WTC11 (cell line): ENCODE measurements at regions not wholly inside any gene's neighbourhood (a gene's known extent, or its start where the extent isn't known, plus 50 kb on each side); places are given as distances from the start of the nearest gene placed in this dataset.

Experiments used
- ATAC-seq: fragments of 200-7000 bp; cut with Tn5 transposase; 2 replicates; pipeline ENCODE4 v1.10.0; 2021; ENCODE audit warnings: mild to moderate bottlenecking, moderate library complexity
- CTCF ChIA-PET: fragments of 300-600 bp; sonication (Branson Sonifier 250); formaldehyde crosslinking; loops from one replicate; lab custom pipeline; 2021; ENCODE audit warnings: antibody characterized with exemption; lab: Charles Lee
- POLR2A ChIA-PET: fragments of 350-600 bp; sonication (Branson Sonifier 250); formaldehyde crosslinking; loops from one replicate; lab custom pipeline; 2021; ENCODE audit warnings: antibody characterized with exemption; lab: Charles Lee
- DNase-seq: peaks from one replicate; pipeline ENCODE4 v3.0.0; 2021; ENCODE audit warnings: low spot score
- H3K27ac Mint-ChIP-seq: 2 replicates; pipeline ENCODE4 v1.8.0; 2021; ENCODE audit warnings: mixed read lengths
- H3K27me3 Mint-ChIP-seq: 2 replicates; pipeline ENCODE4 v1.8.0; 2021; ENCODE audit warnings: low read depth, mild to moderate bottlenecking, moderate library complexity, mixed read lengths
- H3K36me3 Mint-ChIP-seq: 2 replicates; pipeline ENCODE4 v1.8.0; 2021; ENCODE audit warnings: mixed read lengths
- H3K4me1 Mint-ChIP-seq: 2 replicates; pipeline ENCODE4 v1.8.0; 2022; ENCODE audit warnings: mixed read lengths
- H3K4me3 Mint-ChIP-seq: 2 replicates; pipeline ENCODE4 v1.8.0; 2021; ENCODE audit warnings: mild to moderate bottlenecking, moderate library complexity, mixed read lengths
- H3K9me3 Mint-ChIP-seq: 2 replicates; pipeline ENCODE4 v1.8.0; 2021; ENCODE audit warnings: mixed read lengths
- EMX1 ChIP-seq: fragments of 250-450 bp; sonication (Bioruptor Pico); IDR thresholded peaks from 2 replicates; pipeline ENCODE4 v1.8.0; 2021; ENCODE audit warnings: mild to moderate bottlenecking
- FOXK1 ChIP-seq: sonication (generic); formaldehyde crosslinking; IDR thresholded peaks from 2 replicates; pipeline ENCODE4 v1.8.0; 2022; ENCODE audit warnings: mild to moderate bottlenecking, moderate library complexity, missing genetic modification reagents
- IRF2 ChIP-seq: sonication (generic); formaldehyde crosslinking; IDR thresholded peaks from 2 replicates; pipeline ENCODE4 v1.8.0; 2022; ENCODE audit warnings: low read depth, missing genetic modification reagents, borderline replicate concordance
- JAZF1 ChIP-seq: fragments of 250-450 bp; sonication (Bioruptor Pico); IDR thresholded peaks from 2 replicates; pipeline ENCODE4 v1.9.0; 2021; ENCODE audit warnings: moderate library complexity, mild to moderate bottlenecking, inconsistent platforms
- JUN ChIP-seq: sonication (generic); formaldehyde crosslinking; IDR thresholded peaks from 2 replicates; pipeline ENCODE4 v1.8.0; 2023; ENCODE audit warnings: mild to moderate bottlenecking, missing genetic modification reagents
- MXD4 ChIP-seq: fragments of 250-450 bp; sonication (Bioruptor Pico); IDR thresholded peaks from 2 replicates; pipeline ENCODE4 v1.8.0; 2021; ENCODE audit warnings: mild to moderate bottlenecking, moderate library complexity, borderline replicate concordance
- NFE2L1 ChIP-seq: sonication (generic); formaldehyde crosslinking; IDR thresholded peaks from 2 replicates; pipeline ENCODE4 v1.8.1; 2023; ENCODE audit warnings: missing genetic modification reagents
- RELA ChIP-seq: sonication (generic); formaldehyde crosslinking; IDR thresholded peaks from 2 replicates; pipeline ENCODE4 v1.8.1; 2022; ENCODE audit warnings: missing genetic modification reagents, mild to moderate bottlenecking, borderline replicate concordance
- RORB ChIP-seq: fragments of 250-450 bp; sonication (Bioruptor Pico); IDR thresholded peaks from 2 replicates; pipeline ENCODE4 v1.9.0; 2021; ENCODE audit warnings: mild to moderate bottlenecking
- SP1 ChIP-seq: sonication (generic); formaldehyde crosslinking; conservative IDR thresholded peaks from 2 replicates; pipeline ENCODE4 v1.8.1; 2022; ENCODE audit warnings: missing genetic modification reagents
- TCF7 ChIP-seq: sonication (generic); formaldehyde crosslinking; IDR thresholded peaks from 2 replicates; pipeline ENCODE4 v1.8.0; 2022; ENCODE audit warnings: mild to moderate bottlenecking, low read depth, missing genetic modification reagents, moderate library complexity
- TEAD1 ChIP-seq: sonication (generic); formaldehyde crosslinking; IDR thresholded peaks from 2 replicates; pipeline ENCODE4 v1.8.0; 2022; ENCODE audit warnings: mild to moderate bottlenecking, missing genetic modification reagents
- TP53 ChIP-seq: sonication (generic); formaldehyde crosslinking; IDR thresholded peaks from 2 replicates; pipeline ENCODE4 v1.8.1; 2023; ENCODE audit warnings: mild to moderate bottlenecking, missing genetic modification reagents
- ZBTB21 ChIP-seq: sonication (generic); formaldehyde crosslinking; IDR thresholded peaks from 2 replicates; pipeline ENCODE4 v1.8.1; 2023; ENCODE audit warnings: mild to moderate bottlenecking, missing genetic modification reagents, borderline replicate concordance
- ZNF138 ChIP-seq: sonication (generic); formaldehyde crosslinking; conservative IDR thresholded peaks from 2 replicates; pipeline ENCODE4 v1.8.1; 2022; ENCODE audit warnings: mild to moderate bottlenecking, moderate library complexity, missing genetic modification reagents
- ZNF396 ChIP-seq: fragments of 250-450 bp; sonication (Bioruptor Pico); IDR thresholded peaks from 2 replicates; pipeline ENCODE4 v1.8.0; 2021; ENCODE audit warnings: mild to moderate bottlenecking, moderate library complexity, borderline replicate concordance
- ZNF671 ChIP-seq: fragments of 250-450 bp; sonication (Bioruptor Pico); IDR thresholded peaks from 2 replicates; pipeline ENCODE4 v1.8.0; 2021; ENCODE audit warnings: mild to moderate bottlenecking
- TF ChIP-seq, protein P1 (sequence below): sonication (generic); formaldehyde crosslinking; IDR thresholded peaks from 2 replicates; pipeline ENCODE4 v1.8.0; 2023; ENCODE audit warnings: mild to moderate bottlenecking, missing genetic modification reagents
- TF ChIP-seq, protein P2 (sequence below): sonication (generic); formaldehyde crosslinking; IDR thresholded peaks from 2 replicates; pipeline ENCODE4 v1.8.1; 2022; ENCODE audit warnings: mild to moderate bottlenecking, moderate library complexity, missing genetic modification reagents
- TF ChIP-seq, protein P3 (sequence below): fragments of 250-450 bp; sonication (Bioruptor Pico); IDR thresholded peaks from 2 replicates; pipeline ENCODE4 v1.8.0; 2021; ENCODE audit warnings: mild to moderate bottlenecking
- TF ChIP-seq, protein P4 (sequence below): sonication (generic); formaldehyde crosslinking; IDR thresholded peaks from 2 replicates; pipeline ENCODE4 v1.8.1; 2023; ENCODE audit warnings: mild to moderate bottlenecking, missing genetic modification reagents, moderate library complexity
- TF ChIP-seq, protein P5 (sequence below): sonication (generic); formaldehyde crosslinking; IDR thresholded peaks from 2 replicates; pipeline ENCODE4 v1.8.1; 2022; ENCODE audit warnings: low read depth, missing genetic modification reagents, borderline replicate concordance
- TF ChIP-seq, protein P6 (sequence below): sonication (generic); formaldehyde crosslinking; IDR thresholded peaks from 2 replicates; pipeline ENCODE4 v1.8.1; 2022; ENCODE audit warnings: missing genetic modification reagents, borderline replicate concordance
- TF ChIP-seq, protein P7 (sequence below): fragments of 200-600 bp; IDR thresholded peaks from 2 replicates; pipeline ENCODE4 v1.8.0; 2022; ENCODE audit warnings: antibody characterized with exemption
- TF ChIP-seq, protein P8 (sequence below): sonication (generic); formaldehyde crosslinking; conservative IDR thresholded peaks from 2 replicates; pipeline ENCODE4 v1.8.1; 2022; ENCODE audit warnings: mild to moderate bottlenecking, missing genetic modification reagents

DNA sequence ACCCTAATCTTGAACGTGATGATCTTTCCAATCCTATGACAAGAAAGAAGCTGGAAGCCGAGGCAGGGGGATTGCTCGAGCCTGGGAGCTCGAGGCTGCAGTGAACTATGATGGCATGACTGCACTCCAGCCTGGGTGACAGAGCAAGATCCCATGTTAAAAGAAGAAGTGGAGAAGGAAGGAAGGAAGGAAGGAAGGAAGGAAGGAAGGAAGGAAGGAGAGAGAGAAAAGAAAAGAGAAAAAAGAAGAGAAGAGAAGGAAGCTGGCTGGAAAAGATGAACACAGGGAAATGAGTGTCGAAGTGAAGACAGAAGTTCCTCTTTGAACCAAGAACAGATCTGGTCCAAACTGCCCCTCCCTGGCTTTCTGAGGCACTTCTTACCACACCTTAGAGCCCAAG, 100.5 kb upstream of the PRNP start:
- no peak for ATAC-seq
- ChIA-PET POLR2A (no interaction called here), CTCF (interaction anchor here (1.6 kb wide), 1 partner anchor 17 kb away, joined by 4 read pairs; no protein-coding TSS in a partner anchor)
- Mint-ChIP-seq H3K4me1 (peaks cover 15% of the 10 kb centered on the region), H3K4me3 (no peak overlapping the region), H3K27me3 (peaks cover 33% of the 10 kb centered on the region), H3K9me3 (no peaks in the 10 kb centered on the region), H3K36me3 (no peaks in the 10 kb centered on the region), H3K27ac (no peak overlapping the region)
- TF ChIP-seq, protein P1, sequence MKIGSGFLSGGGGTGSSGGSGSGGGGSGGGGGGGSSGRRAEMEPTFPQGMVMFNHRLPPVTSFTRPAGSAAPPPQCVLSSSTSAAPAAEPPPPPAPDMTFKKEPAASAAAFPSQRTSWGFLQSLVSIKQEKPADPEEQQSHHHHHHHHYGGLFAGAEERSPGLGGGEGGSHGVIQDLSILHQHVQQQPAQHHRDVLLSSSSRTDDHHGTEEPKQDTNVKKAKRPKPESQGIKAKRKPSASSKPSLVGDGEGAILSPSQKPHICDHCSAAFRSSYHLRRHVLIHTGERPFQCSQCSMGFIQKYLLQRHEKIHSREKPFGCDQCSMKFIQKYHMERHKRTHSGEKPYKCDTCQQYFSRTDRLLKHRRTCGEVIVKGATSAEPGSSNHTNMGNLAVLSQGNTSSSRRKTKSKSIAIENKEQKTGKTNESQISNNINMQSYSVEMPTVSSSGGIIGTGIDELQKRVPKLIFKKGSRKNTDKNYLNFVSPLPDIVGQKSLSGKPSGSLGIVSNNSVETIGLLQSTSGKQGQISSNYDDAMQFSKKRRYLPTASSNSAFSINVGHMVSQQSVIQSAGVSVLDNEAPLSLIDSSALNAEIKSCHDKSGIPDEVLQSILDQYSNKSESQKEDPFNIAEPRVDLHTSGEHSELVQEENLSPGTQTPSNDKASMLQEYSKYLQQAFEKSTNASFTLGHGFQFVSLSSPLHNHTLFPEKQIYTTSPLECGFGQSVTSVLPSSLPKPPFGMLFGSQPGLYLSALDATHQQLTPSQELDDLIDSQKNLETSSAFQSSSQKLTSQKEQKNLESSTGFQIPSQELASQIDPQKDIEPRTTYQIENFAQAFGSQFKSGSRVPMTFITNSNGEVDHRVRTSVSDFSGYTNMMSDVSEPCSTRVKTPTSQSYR (CRISPR knock-in tag), result no peak
- no peak for TF ChIP-seq MXD4 (CRISPR knock-in tag)
- TF ChIP-seq JUN (CRISPR knock-in tag), result no peak
- no peak for TF ChIP-seq ZNF396 (CRISPR knock-in tag)
- TF ChIP-seq TCF7 (CRISPR knock-in tag), result no peak
- no peak for TF ChIP-seq NFE2L1 (CRISPR knock-in tag)
- no peak for TF ChIP-seq TP53 (CRISPR knock-in tag)
- TF ChIP-seq SP1 (CRISPR knock-in tag), result no peak
- TF ChIP-seq ZNF671 (CRISPR knock-in tag), result no peak
- TF ChIP-seq EMX1 (CRISPR knock-in tag), result no peak
- TF ChIP-seq, protein P2, sequence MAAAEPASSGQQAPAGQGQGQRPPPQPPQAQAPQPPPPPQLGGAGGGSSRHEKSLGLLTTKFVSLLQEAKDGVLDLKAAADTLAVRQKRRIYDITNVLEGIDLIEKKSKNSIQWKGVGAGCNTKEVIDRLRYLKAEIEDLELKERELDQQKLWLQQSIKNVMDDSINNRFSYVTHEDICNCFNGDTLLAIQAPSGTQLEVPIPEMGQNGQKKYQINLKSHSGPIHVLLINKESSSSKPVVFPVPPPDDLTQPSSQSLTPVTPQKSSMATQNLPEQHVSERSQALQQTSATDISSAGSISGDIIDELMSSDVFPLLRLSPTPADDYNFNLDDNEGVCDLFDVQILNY (CRISPR knock-in tag), result no peak
- no peak for TF ChIP-seq RORB (CRISPR knock-in tag)
- TF ChIP-seq, protein P3, sequence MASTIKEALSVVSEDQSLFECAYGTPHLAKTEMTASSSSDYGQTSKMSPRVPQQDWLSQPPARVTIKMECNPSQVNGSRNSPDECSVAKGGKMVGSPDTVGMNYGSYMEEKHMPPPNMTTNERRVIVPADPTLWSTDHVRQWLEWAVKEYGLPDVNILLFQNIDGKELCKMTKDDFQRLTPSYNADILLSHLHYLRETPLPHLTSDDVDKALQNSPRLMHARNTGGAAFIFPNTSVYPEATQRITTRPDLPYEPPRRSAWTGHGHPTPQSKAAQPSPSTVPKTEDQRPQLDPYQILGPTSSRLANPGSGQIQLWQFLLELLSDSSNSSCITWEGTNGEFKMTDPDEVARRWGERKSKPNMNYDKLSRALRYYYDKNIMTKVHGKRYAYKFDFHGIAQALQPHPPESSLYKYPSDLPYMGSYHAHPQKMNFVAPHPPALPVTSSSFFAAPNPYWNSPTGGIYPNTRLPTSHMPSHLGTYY (CRISPR knock-in tag), result no peak
- TF ChIP-seq, protein P4, sequence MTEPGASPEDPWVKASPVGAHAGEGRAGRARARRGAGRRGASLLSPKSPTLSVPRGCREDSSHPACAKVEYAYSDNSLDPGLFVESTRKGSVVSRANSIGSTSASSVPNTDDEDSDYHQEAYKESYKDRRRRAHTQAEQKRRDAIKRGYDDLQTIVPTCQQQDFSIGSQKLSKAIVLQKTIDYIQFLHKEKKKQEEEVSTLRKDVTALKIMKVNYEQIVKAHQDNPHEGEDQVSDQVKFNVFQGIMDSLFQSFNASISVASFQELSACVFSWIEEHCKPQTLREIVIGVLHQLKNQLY (CRISPR knock-in tag), result no peak
- no peak for TF ChIP-seq ZBTB21
- TF ChIP-seq, protein P5, sequence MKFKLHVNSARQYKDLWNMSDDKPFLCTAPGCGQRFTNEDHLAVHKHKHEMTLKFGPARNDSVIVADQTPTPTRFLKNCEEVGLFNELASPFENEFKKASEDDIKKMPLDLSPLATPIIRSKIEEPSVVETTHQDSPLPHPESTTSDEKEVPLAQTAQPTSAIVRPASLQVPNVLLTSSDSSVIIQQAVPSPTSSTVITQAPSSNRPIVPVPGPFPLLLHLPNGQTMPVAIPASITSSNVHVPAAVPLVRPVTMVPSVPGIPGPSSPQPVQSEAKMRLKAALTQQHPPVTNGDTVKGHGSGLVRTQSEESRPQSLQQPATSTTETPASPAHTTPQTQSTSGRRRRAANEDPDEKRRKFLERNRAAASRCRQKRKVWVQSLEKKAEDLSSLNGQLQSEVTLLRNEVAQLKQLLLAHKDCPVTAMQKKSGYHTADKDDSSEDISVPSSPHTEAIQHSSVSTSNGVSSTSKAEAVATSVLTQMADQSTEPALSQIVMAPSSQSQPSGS (CRISPR knock-in tag), result no peak
- TF ChIP-seq JAZF1 (CRISPR knock-in tag), result no peak
- no peak for TF ChIP-seq RELA (CRISPR knock-in tag)
- no peak for DNase-seq

DNA sequence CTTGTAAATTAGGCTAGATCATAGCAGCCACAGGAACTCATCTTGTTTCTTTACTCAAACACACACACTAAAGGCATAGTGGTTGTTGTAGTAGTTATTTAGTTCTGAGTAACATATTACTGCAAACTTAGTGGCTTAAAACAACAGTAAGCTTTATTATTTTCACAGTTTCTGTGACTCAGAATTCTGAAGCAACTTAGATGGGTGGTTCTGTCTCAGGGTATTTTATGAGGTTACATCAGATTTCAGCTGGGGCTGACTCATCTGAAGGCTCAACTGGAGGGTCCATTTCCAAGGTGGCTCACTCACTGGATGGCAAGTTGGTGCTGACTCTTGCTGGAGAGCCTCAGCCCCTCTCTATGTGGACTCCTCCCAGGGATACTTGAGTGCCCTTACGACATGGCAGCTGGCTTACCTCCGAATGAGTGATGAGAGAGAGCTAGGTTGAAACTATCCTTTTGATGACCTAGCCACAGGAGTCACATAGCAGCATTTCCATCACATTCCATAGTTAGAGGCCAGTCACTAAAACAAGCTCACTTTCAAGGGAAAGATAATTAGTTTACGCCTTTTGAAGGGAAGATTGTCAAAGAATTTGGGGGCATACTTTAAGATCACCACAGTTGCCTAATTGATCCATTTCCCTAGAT, 101.0 kb upstream of the PRNP start:
- Mint-ChIP-seq H3K27ac (no peak overlapping the region), H3K9me3 (no peaks in the 10 kb centered on the region), H3K36me3 (no peaks in the 10 kb centered on the region), H3K4me1 (peaks cover 15% of the 10 kb centered on the region), H3K27me3 (peaks cover 33% of the 10 kb centered on the region), H3K4me3 (no peak overlapping the region)
- ChIA-PET POLR2A (interaction anchor here (0.6 kb wide), 1 partner anchor 579 kb away, joined by 3 read pairs; no protein-coding TSS in a partner anchor), CTCF (interaction anchor here (1.6 kb wide), 1 partner anchor 17 kb away, joined by 4 read pairs; no protein-coding TSS in a partner anchor)
- ATAC-seq, result peak; percentile 26; the same call in 1 of the 2 replicates
- no peak for DNase-seq
- TF ChIP-seq, protein P6, sequence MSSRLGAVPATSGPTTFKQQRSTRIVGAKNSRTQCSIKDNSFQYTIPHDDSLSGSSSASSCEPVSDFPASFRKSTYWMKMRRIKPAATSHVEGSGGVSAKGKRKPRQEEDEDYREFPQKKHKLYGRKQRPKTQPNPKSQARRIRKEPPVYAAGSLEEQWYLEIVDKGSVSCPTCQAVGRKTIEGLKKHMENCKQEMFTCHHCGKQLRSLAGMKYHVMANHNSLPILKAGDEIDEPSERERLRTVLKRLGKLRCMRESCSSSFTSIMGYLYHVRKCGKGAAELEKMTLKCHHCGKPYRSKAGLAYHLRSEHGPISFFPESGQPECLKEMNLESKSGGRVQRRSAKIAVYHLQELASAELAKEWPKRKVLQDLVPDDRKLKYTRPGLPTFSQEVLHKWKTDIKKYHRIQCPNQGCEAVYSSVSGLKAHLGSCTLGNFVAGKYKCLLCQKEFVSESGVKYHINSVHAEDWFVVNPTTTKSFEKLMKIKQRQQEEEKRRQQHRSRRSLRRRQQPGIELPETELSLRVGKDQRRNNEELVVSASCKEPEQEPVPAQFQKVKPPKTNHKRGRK (CRISPR knock-in tag), result no peak
- TF ChIP-seq MXD4 (CRISPR knock-in tag) (no peak), RORB (CRISPR knock-in tag) (no peak), FOXK1 (no peak), TEAD1 (CRISPR knock-in tag) (no peak), EMX1 (CRISPR knock-in tag) (no peak), ZNF138 (CRISPR knock-in tag) (no peak), TP53 (CRISPR knock-in tag) (no peak), IRF2 (no peak)
- TF ChIP-seq, protein P7, sequence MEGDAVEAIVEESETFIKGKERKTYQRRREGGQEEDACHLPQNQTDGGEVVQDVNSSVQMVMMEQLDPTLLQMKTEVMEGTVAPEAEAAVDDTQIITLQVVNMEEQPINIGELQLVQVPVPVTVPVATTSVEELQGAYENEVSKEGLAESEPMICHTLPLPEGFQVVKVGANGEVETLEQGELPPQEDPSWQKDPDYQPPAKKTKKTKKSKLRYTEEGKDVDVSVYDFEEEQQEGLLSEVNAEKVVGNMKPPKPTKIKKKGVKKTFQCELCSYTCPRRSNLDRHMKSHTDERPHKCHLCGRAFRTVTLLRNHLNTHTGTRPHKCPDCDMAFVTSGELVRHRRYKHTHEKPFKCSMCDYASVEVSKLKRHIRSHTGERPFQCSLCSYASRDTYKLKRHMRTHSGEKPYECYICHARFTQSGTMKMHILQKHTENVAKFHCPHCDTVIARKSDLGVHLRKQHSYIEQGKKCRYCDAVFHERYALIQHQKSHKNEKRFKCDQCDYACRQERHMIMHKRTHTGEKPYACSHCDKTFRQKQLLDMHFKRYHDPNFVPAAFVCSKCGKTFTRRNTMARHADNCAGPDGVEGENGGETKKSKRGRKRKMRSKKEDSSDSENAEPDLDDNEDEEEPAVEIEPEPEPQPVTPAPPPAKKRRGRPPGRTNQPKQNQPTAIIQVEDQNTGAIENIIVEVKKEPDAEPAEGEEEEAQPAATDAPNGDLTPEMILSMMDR, result no peak
- TF ChIP-seq, protein P8, sequence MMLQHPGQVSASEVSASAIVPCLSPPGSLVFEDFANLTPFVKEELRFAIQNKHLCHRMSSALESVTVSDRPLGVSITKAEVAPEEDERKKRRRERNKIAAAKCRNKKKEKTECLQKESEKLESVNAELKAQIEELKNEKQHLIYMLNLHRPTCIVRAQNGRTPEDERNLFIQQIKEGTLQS (CRISPR knock-in tag), result no peak
